ENCODE measurements at regions not wholly inside any gene's neighbourhood (a gene's known extent, or its start where the extent isn't known, plus 50 kb on each side); places are given as distances from the start of the nearest gene placed in this dataset.

GRCh38 chr9:99362321-99362720 lies 140.2 kb downstream of the SEC61B start:
- TF ChIP-seq SUZ12 (IDR thresholded peaks at IDR 0.05; ENCODE audit: low read length) = no peak
- no peak for TF ChIP-seq CHD2 (IDR thresholded peaks at IDR 0.05; ENCODE audit: low read length)
- TF ChIP-seq CTCF (IDR thresholded peaks at IDR 0.05; ENCODE audit: control extremely low read depth in 1 of 3, insufficient read depth in 1 of 3, low read depth in 1 of 3, low read length in 3 of 3) = no peak
- TF ChIP-seq BCL11A (IDR thresholded peaks at IDR 0.05; ENCODE audit: low read depth in 2 of 2, low read length in 2 of 2) = no peak
- TF ChIP-seq EZH2 (IDR thresholded peaks at IDR 0.05; ENCODE audit: low read depth, low read length, severe bottlenecking) = no peak
- no peak for TF ChIP-seq TBP (IDR thresholded peaks at IDR 0.05; ENCODE audit: low read depth, low read length)
- TF ChIP-seq, protein P1, sequence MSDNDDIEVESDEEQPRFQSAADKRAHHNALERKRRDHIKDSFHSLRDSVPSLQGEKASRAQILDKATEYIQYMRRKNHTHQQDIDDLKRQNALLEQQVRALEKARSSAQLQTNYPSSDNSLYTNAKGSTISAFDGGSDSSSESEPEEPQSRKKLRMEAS (IDR thresholded peaks at IDR 0.05) = no peak
- no peak for TF ChIP-seq RXRA (IDR thresholded peaks at IDR 0.05; ENCODE audit: insufficient read depth, low read depth, low read length)
